ENCODE measurements at regions not wholly inside any gene's neighbourhood (a gene's known extent, or its start where the extent isn't known, plus 50 kb on each side); places are given as distances from the start of the nearest gene placed in this dataset.
"Not testable (repeated sequence)": the region's sequence is repeated elsewhere in the genome, so short reads cannot be mapped to it uniquely, and the experiment has no call there.

- not testable (repeated sequence) for DNase-seq
These were observed 188.0 kb downstream of the LMLN start for GRCh38 chr3:198147993-198148392.

GRCh38 chr3:198149904-198150303 lies 189.9 kb downstream of the LMLN start:
- not testable (repeated sequence) for DNase-seq

- not testable (repeated sequence) for DNase-seq
These were observed 191.8 kb downstream of the LMLN start for GRCh38 chr3:198151867-198152266.

- DNase-seq, result not testable (repeated sequence)
These were observed 195.8 kb downstream of the LMLN start for GRCh38 chr3:198155771-198156170.

GRCh38 chr3:198157231-198157868 lies 197.3 kb downstream of the LMLN start:
- DNase-seq, result not testable (repeated sequence)

GRCh38 chr3:198158007-198158406 lies 198.0 kb downstream of the LMLN start:
- DNase-seq, result not testable (repeated sequence)

- peak; percentile 90 for DNase-seq
These were observed 207.5 kb downstream of the LMLN start for GRCh38 chr3:198167339-198168039.

GRCh38 chr3:198170781-198171180 lies 210.8 kb downstream of the LMLN start:
- DNase-seq, result not testable (repeated sequence)

- not testable (repeated sequence) for DNase-seq
These were observed 213.1 kb downstream of the LMLN start for GRCh38 chr3:198173080-198173479.

GRCh38 chr3:198173929-198174574 lies 214.0 kb downstream of the LMLN start:
- not testable (repeated sequence) for DNase-seq

Data from activated effector memory CD4-positive, alpha-beta T cell treated with anti-CD3 and anti-CD28 coated beads, Interleukin-2, amount 50 U/mL, for 16 hours (primary cell).